K562 (cell line): ENCODE measurements at regions not wholly inside any gene's neighbourhood (a gene's known extent, or its start where the extent isn't known, plus 50 kb on each side); places are given as distances from the start of the nearest gene placed in this dataset.

ENCODE experiments used
- ATAC-seq: fragments of 200-7000 bp; cut with Tn5 transposase; 3 replicates; pipeline ENCODE4 v1.9.1; 2020; ENCODE audit warnings: moderate library complexity
- BruUV-seq: library from RNA; stranded (reverse); fragments of 400-500 nt; replicated peaks from 2 replicates; lab custom pipeline; 2021; lab: Mats Ljungman, UMichigan
- CTCF ChIA-PET: fragments of 300-600 bp; formaldehyde crosslinking; extraction: SDS; loops from one replicate; lab custom pipeline; 2021; ENCODE audit warnings: low intra/inter-chr PET ratio; lab: Yijun Ruan, JAX
- POLR2A ChIA-PET: fragments of 300-600, 350-650 bp; sonication (Branson Sonifier 250); formaldehyde crosslinking; extraction: SDS; loops from one replicate; lab custom pipeline; 2021; ENCODE audit warnings: antibody characterized with exemption, inconsistent platforms; lab: Yijun Ruan, JAX
- DNase-seq, 4 experiments: peaks; one replicate each; pipeline versions ENCODE4 v3.0.0 to v3.0.0-alpha.2; 2011 to 2018; ENCODE audit warnings: low spot score in 3 of 4, mixed read lengths in 3 of 4; ENCODE audit errors: extremely low read depth in 1 of 4
- FAIRE-seq: peaks from 2 replicates; lab custom pipeline; 2011; peaks lifted over from hg19 to GRCh38; lab: Jason Lieb, UNC
- H2AFZ ChIP-seq: 2 replicates; pipeline ENCODE4 v1.6.0; 2011; ENCODE audit warnings: low read depth, low read length, control low read depth, inconsistent platforms
- H3K27ac ChIP-seq: fragments of 200-600 bp; 3 replicates; pipeline ENCODE4 v1.8.0; 2011; ENCODE audit warnings: low read depth, mild to moderate bottlenecking, control low read depth, inconsistent platforms, low read length, moderate library complexity, mixed read lengths; ENCODE audit errors: extremely low read depth
- H3K27me3 ChIP-seq, 2 experiments: fragments of 300-600 bp in 1 of 2; 2 replicates in 1 of 2; 3 replicates in 1 of 2; pipeline versions ENCODE4 v1.6.0 to v1.8.0; 2011; ENCODE audit warnings: inconsistent platforms in 2 of 2, low read length in 2 of 2, mild to moderate bottlenecking in 1 of 2, mixed read lengths in 1 of 2, moderate library complexity in 1 of 2; ENCODE audit not compliant: control insufficient read depth in 2 of 2, insufficient read depth in 2 of 2
- H3K36me3 ChIP-seq: fragments of 300-600 bp; 3 replicates; pipeline ENCODE4 v1.8.0; 2011; ENCODE audit warnings: mild to moderate bottlenecking, low read length, inconsistent platforms; ENCODE audit not compliant: control insufficient read depth, insufficient read depth
- H3K4me1 ChIP-seq, 2 experiments: fragments of 200-600 bp in 1 of 2; replicated peaks in 1 of 2; 2 replicates in 1 of 2; 3 replicates in 1 of 2; pipeline versions ENCODE4 v1.5.1 to v1.8.0; 2011; ENCODE audit warnings: inconsistent platforms in 2 of 2, low read length in 2 of 2, mild to moderate bottlenecking in 1 of 2, mixed read lengths in 1 of 2, moderate library complexity in 1 of 2; ENCODE audit not compliant: control insufficient read depth in 2 of 2, insufficient read depth in 2 of 2
- H3K4me2 ChIP-seq: 2 replicates; pipeline ENCODE4 v1.6.1; 2011; ENCODE audit warnings: low read length, control low read depth, inconsistent platforms, mixed read lengths; ENCODE audit not compliant: insufficient read depth
- H3K4me3 ChIP-seq: fragments of 200-600 bp; sonication (generic), shearing (Covaris generic); 2 replicates; pipeline ENCODE4 v1.5.1; 2016; ENCODE audit warnings: control low read depth, inconsistent platforms
- H3K79me2 ChIP-seq: fragments of 200-600 bp; 3 replicates; pipeline ENCODE4 v1.8.0; 2011; ENCODE audit warnings: low read length, inconsistent platforms; ENCODE audit not compliant: control insufficient read depth, insufficient read depth
- H3K9ac ChIP-seq, 2 experiments: 2 replicates each; pipeline versions ENCODE4 v1.6.0 to v1.6.1; 2011; ENCODE audit warnings: low read depth in 2 of 2, low read length in 2 of 2, control low read depth in 1 of 2, inconsistent platforms in 1 of 2, mild to moderate bottlenecking in 1 of 2, mixed read lengths in 1 of 2; ENCODE audit not compliant: insufficient read depth in 1 of 2
- H3K9me1 ChIP-seq: one replicate; pipeline ENCODE4 v1.6.0; 2011; ENCODE audit warnings: inconsistent platforms, mild to moderate bottlenecking, low read length, moderate library complexity; ENCODE audit not compliant: control insufficient read depth, insufficient read depth
- H3K9me3 ChIP-seq: replicated peaks from 2 replicates; pipeline ENCODE4 v1.5.1; 2011; ENCODE audit warnings: low read depth, low read length, inconsistent platforms; ENCODE audit not compliant: control insufficient read depth, insufficient read depth
- H4K20me1 ChIP-seq: replicated peaks from 2 replicates; pipeline ENCODE4 v1.6.1; 2011; ENCODE audit warnings: low read length, inconsistent platforms, mixed read lengths; ENCODE audit not compliant: control insufficient read depth, insufficient read depth
- CBFA2T3 ChIP-seq: fragments of 450-650 bp; IDR thresholded peaks from 2 replicates; pipeline ENCODE4 v1.6.1; 2017
- ESRRB ChIP-seq: fragments of 250-450 bp; sonication (Bioruptor Pico); IDR thresholded peaks from 2 replicates; pipeline ENCODE4 v1.5.0; 2020; ENCODE audit warnings: mild to moderate bottlenecking, moderate library complexity, borderline replicate concordance
- RAD51 ChIP-seq: fragments of 450-650 bp; IDR thresholded peaks from 2 replicates; pipeline ENCODE4 v1.7.1; 2016; ENCODE audit warnings: low read depth, mild to moderate bottlenecking, borderline replicate concordance
- RBBP5 ChIP-seq: fragments of 200-600 bp; sonication (generic); IDR thresholded peaks from 2 replicates; pipeline ENCODE4 v1.6.1; 2012; ENCODE audit warnings: borderline replicate concordance, mild to moderate bottlenecking, low read length, control low read depth, inconsistent platforms; ENCODE audit not compliant: insufficient read depth, poor library complexity, severe bottlenecking
- SMAD4 ChIP-seq: fragments of 250-450 bp; sonication (Bioruptor Pico); conservative IDR thresholded peaks from 2 replicates; pipeline ENCODE4 v1.8.0; 2021; ENCODE audit warnings: inconsistent platforms, mild to moderate bottlenecking, moderate library complexity
- SPI1 ChIP-seq: IDR thresholded peaks from 2 replicates; pipeline ENCODE4 v1.6.1; 2011; ENCODE audit warnings: low read depth, low read length, control low read depth, borderline replicate concordance
- TAF9B ChIP-seq: fragments of 450-650 bp; IDR thresholded peaks from 2 replicates; pipeline ENCODE4 v1.6.1; 2018; ENCODE audit warnings: mild to moderate bottlenecking; ENCODE audit not compliant: partially characterized antibody
- TCF15 ChIP-seq: fragments of 250-450 bp; sonication (Bioruptor Pico); IDR thresholded peaks from 2 replicates; pipeline ENCODE4 v1.8.0; 2022; ENCODE audit warnings: moderate library complexity, mild to moderate bottlenecking, inconsistent platforms
- TOE1 ChIP-seq, 2 experiments: fragments of 450-650 bp in 1 of 2; sonication (generic) in 1 of 2; formaldehyde crosslinking in 1 of 2; IDR thresholded peaks; 2 replicates each; pipeline versions ENCODE4 v1.7.1 to v1.8.0; 2016 to 2022; ENCODE audit warnings: borderline replicate concordance in 2 of 2, mild to moderate bottlenecking in 2 of 2, antibody characterized with exemption in 1 of 2, inconsistent platforms in 1 of 2, low read depth in 1 of 2, missing genetic modification reagents in 1 of 2, moderate library complexity in 1 of 2
- ZC3H11A ChIP-seq: IDR thresholded peaks from 2 replicates; pipeline ENCODE4 v1.6.1; 2012; ENCODE audit warnings: low read depth, low read length, improper control_type of control experiment
- ZC3H8 ChIP-seq: fragments of 450-650 bp; IDR thresholded peaks from 2 replicates; pipeline ENCODE4 v1.6.1; 2017
- ZNF408 ChIP-seq: fragments of 250-450 bp; sonication (Bioruptor Pico); IDR thresholded peaks from 2 replicates; pipeline ENCODE4 v1.4.0; 2020; ENCODE audit warnings: low read depth, mild to moderate bottlenecking, moderate library complexity
- ZNF77 ChIP-seq: fragments of 250-450 bp; sonication (Bioruptor Pico); IDR thresholded peaks from 2 replicates; pipeline ENCODE4 v1.5.0; 2020
- WGBS: fragments of 100-300 bp; shearing (Covaris generic); methylation state at CpG from one replicate; pipeline ENCODE4 v1.1.6; 2016; ENCODE audit warnings: low coverage, mixed read lengths; ENCODE audit not compliant: insufficient coverage; ENCODE audit errors: missing lambda C conversion rate; 5-methylcytosine and 5-hydroxymethylcytosine counted together
- in situ Hi-C: fragments of 300-500 bp; cut with MboI; formaldehyde crosslinking; loops from 4 replicates; pipeline ENCODE4 v1.15.0; 2018; ENCODE audit warnings: inconsistent platforms, mixed read lengths
- intact Hi-C: fragments of 100-400 bp; cut with micrococcal nuclease; formaldehyde crosslinking; loops from 2 replicates; pipeline ENCODE4 v1.14.2; 2022
- TF ChIP-seq, protein P1 (sequence below): fragments of 250-450 bp; sonication (Bioruptor Pico); IDR thresholded peaks from 2 replicates; pipeline ENCODE4 v1.8.0; 2021; ENCODE audit warnings: borderline replicate concordance, mild to moderate bottlenecking, moderate library complexity; ENCODE audit not compliant: poor library complexity, severe bottlenecking
- TF ChIP-seq, protein P2 (sequence below), 2 experiments: IDR thresholded peaks in 1 of 2; conservative IDR thresholded peaks in 1 of 2; 2 replicates each; pipeline ENCODE4 v1.6.1; 2016; ENCODE audit warnings: low read depth in 2 of 2, mild to moderate bottlenecking in 1 of 2, missing compliant biosample characterization in 1 of 2, missing genetic modification characterization in 1 of 2, moderate library complexity in 1 of 2

- no peak overlapping the region for H3K27ac ChIP-seq
- POLR2A ChIA-PET, result no interaction called here
Measured at GRCh38 chr20:1720845-1721475, 63.4 kb upstream of the SIRPG start.

GRCh38 chr20:1720226-1720625 is 62.6 kb upstream of the SIRPG start:
- H3K4me1 ChIP-seq, result no peaks in the 10 kb centered on the region
- in situ Hi-C loops (no loop called here), intact Hi-C loops (no loop called here)
- ATAC-seq (no peak), DNase-seq (no peak), FAIRE-seq (no peak)
- ChIA-PET CTCF (no interaction called here), POLR2A (no interaction called here)
- no peak overlapping the region for H3K4me3 ChIP-seq
- no peak overlapping the region for H2AFZ ChIP-seq
- no peak overlapping the region for H3K4me2 ChIP-seq
- WGBS, result 0% methylated on average over 4 of the region's 4 CpGs
- no peak overlapping the region for H3K27ac ChIP-seq
- no TSS peak for BruUV-seq
- H3K9me3 ChIP-seq, result no peaks in the 10 kb centered on the region
- no peaks in the 10 kb centered on the region for H3K27me3 ChIP-seq
- no peaks in the 10 kb centered on the region for H4K20me1 ChIP-seq
- H3K9ac ChIP-seq, result no peak overlapping the region
- no peaks in the 10 kb centered on the region for H3K9me1 ChIP-seq
- H3K36me3 ChIP-seq, result no peaks in the 10 kb centered on the region
- H3K79me2 ChIP-seq, result no peaks in the 10 kb centered on the region
- TF ChIP-seq CBFA2T3, result no peak
- no peak for TF ChIP-seq ZNF408 (CRISPR knock-in tag)
- TF ChIP-seq ZC3H11A, result no peak
- no peak for TF ChIP-seq TCF15 (CRISPR knock-in tag)
- TF ChIP-seq, protein P1, sequence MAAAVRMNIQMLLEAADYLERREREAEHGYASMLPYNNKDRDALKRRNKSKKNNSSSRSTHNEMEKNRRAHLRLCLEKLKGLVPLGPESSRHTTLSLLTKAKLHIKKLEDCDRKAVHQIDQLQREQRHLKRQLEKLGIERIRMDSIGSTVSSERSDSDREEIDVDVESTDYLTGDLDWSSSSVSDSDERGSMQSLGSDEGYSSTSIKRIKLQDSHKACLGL, result no peak
- TF ChIP-seq TOE1 (IDR thresholded peaks at IDR 0.05; ENCODE audit: borderline replicate concordance), result no peak
- TF ChIP-seq TOE1 (CRISPR knock-in tag; IDR thresholded peaks at IDR 0.05; ENCODE audit: borderline replicate concordance, low read depth), result no peak
- TF ChIP-seq, protein P2, sequence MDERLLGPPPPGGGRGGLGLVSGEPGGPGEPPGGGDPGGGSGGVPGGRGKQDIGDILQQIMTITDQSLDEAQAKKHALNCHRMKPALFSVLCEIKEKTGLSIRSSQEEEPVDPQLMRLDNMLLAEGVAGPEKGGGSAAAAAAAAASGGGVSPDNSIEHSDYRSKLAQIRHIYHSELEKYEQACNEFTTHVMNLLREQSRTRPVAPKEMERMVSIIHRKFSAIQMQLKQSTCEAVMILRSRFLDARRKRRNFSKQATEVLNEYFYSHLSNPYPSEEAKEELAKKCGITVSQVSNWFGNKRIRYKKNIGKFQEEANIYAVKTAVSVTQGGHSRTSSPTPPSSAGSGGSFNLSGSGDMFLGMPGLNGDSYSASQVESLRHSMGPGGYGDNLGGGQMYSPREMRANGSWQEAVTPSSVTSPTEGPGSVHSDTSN (CRISPR knock-in tag; IDR thresholded peaks at IDR 0.05; ENCODE audit: low read depth), result no peak
- TF ChIP-seq, protein P2 (tag; conservative IDR thresholded peaks at IDR 0.05; ENCODE audit: low read depth), result no peak
- TF ChIP-seq ZNF77 (CRISPR knock-in tag), result no peak
- TF ChIP-seq ZC3H8, result no peak

More at GRCh38 chr20:1720845-1721475, 63.4 kb upstream of the SIRPG start:
- no peak overlapping the region for H3K4me2 ChIP-seq
- FAIRE-seq, result no peak
- no TSS peak for BruUV-seq
- H3K79me2 ChIP-seq, result no peaks in the 10 kb centered on the region
- no peaks in the 10 kb centered on the region for H4K20me1 ChIP-seq
- ATAC-seq, result no peak
- H3K9me3 ChIP-seq, result no peaks in the 10 kb centered on the region
- H3K27me3 ChIP-seq, result no peaks in the 10 kb centered on the region
- H3K4me3 ChIP-seq, result no peak overlapping the region
- intact Hi-C loops, result no loop called here
- H3K4me1 ChIP-seq, result no peaks in the 10 kb centered on the region
- H3K9me1 ChIP-seq, result no peaks in the 10 kb centered on the region
- no peak overlapping the region for H2AFZ ChIP-seq
- WGBS, result 4% methylated on average over 4 of the region's 5 CpGs
- no peak for TF ChIP-seq RAD51
- no peak for TF ChIP-seq ESRRB (CRISPR knock-in tag)
- peak; percentile 82 for TF ChIP-seq SPI1
- no peak for TF ChIP-seq RBBP5
- TF ChIP-seq TAF9B, result no peak
- TF ChIP-seq SMAD4 (CRISPR knock-in tag), result no peak
- no peaks in the 10 kb centered on the region for H3K36me3 ChIP-seq
- in situ Hi-C loops, result no loop called here
- CTCF ChIA-PET, result no interaction called here
- DNase-seq, result no peak
- no peak overlapping the region for H3K9ac ChIP-seq
